GM12872 (cell line): ENCODE measurements at regions not wholly inside any gene's neighbourhood (a gene's known extent, or its start where the extent isn't known, plus 50 kb on each side); places are given as distances from the start of the nearest gene placed in this dataset.

ENCODE experiments used
- CTCF ChIP-seq: IDR thresholded peaks from 3 replicates; pipeline ENCODE4 v1.5.1; 2011; ENCODE audit warnings: low read depth, mild to moderate bottlenecking, low read length, moderate library complexity; ENCODE audit not compliant: insufficient read depth

GRCh38 chr6:113141901-113142300 lies 715.2 kb upstream of the MARCKS start:
- no peak for TF ChIP-seq CTCF

- no peak for TF ChIP-seq CTCF
Observed at GRCh38 chr6:113142671-113143174, 714.4 kb upstream of the MARCKS start.

- TF ChIP-seq CTCF = no peak
Observed at GRCh38 chr6:113143206-113143605, 713.9 kb upstream of the MARCKS start.

- TF ChIP-seq CTCF = no peak
Observed at GRCh38 chr6:113144117-113144516, 713.0 kb upstream of the MARCKS start.

- no peak for TF ChIP-seq CTCF
Observed at GRCh38 chr6:113146878-113147277, 710.3 kb upstream of the MARCKS start.

GRCh38 chr6:113147544-113147943 lies 709.6 kb upstream of the MARCKS start:
- TF ChIP-seq CTCF = no peak

- no peak for TF ChIP-seq CTCF
Observed at GRCh38 chr6:113148566-113148965, 708.6 kb upstream of the MARCKS start.

- no peak for TF ChIP-seq CTCF
Observed at GRCh38 chr6:113149511-113149910, 707.6 kb upstream of the MARCKS start.
